ENCODE measurements at regions not wholly inside any gene's neighbourhood (a gene's known extent, or its start where the extent isn't known, plus 50 kb on each side); places are given as distances from the start of the nearest gene placed in this dataset.

DNA sequence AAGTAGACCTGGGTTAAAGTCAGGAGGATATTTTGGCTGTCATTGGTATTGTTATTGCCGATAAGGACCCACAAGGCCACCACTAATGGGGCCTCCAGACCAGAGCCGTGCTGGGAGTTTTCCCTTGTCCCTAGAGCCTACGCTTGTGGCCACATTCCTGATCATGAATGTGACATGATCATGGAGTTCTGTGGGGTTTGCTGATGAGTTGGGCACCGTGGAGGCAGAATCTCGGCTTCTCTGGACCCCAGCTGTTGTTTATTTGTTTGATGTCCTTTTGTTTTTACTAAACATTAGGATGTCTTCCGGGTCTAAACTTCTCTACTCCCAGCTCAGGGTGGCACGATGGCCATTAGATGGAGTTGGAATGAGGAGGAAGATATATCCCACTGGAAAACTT lies 74.9 kb upstream of the TMPRSS2 start:
- no peak for DNase-seq (ENCODE audit: extremely low read depth, insufficient read length)
- TF ChIP-seq, protein P1, sequence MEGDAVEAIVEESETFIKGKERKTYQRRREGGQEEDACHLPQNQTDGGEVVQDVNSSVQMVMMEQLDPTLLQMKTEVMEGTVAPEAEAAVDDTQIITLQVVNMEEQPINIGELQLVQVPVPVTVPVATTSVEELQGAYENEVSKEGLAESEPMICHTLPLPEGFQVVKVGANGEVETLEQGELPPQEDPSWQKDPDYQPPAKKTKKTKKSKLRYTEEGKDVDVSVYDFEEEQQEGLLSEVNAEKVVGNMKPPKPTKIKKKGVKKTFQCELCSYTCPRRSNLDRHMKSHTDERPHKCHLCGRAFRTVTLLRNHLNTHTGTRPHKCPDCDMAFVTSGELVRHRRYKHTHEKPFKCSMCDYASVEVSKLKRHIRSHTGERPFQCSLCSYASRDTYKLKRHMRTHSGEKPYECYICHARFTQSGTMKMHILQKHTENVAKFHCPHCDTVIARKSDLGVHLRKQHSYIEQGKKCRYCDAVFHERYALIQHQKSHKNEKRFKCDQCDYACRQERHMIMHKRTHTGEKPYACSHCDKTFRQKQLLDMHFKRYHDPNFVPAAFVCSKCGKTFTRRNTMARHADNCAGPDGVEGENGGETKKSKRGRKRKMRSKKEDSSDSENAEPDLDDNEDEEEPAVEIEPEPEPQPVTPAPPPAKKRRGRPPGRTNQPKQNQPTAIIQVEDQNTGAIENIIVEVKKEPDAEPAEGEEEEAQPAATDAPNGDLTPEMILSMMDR (IDR thresholded peaks at IDR 0.05; ENCODE audit: insufficient read depth, low read length, poor library complexity, severe bottlenecking) = no peak

DNA sequence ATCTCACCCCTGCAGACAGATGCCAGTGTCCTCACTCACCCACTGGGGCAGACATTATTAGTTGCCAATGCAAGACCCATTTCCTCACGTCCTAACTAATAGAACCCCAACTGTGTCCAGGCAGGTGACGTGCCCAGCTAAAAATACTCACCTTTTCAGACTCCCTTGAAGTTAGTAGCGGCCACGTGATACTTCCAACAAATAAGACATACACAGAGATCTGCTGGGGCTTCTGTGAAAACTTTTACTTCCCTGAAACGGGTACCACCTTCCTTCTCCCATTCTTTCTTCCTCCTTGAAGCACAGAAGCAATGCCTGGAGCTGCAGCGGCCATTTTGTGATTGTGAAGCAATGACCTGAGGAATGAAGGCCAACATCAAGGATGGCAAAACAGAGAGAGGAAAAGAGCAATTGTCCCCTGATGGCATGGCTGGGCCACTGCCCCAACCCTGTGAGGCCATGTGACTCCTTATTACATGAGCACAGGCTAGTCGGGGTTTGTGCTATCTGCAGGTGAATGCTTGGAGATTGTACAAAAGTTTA lies 74.4 kb upstream of the TMPRSS2 start:
- Histone ChIP-seq H3K4me3 (replicated peaks; ENCODE audit: low read depth, low read length) (no peak overlapping the region), H3K27me3 (replicated peaks; ENCODE audit: control insufficient read depth, insufficient read depth, low read length) (no peaks in the 10 kb centered on the region), H3K36me3 (ENCODE audit: control insufficient read depth, insufficient read depth, low read length) (no peaks in the 10 kb centered on the region)
- DNase-seq (ENCODE audit: extremely low read depth, insufficient read length) = no peak
- TF ChIP-seq, protein P1 (IDR thresholded peaks at IDR 0.05; ENCODE audit: insufficient read depth, low read length, poor library complexity, severe bottlenecking) = no peak

More for the DNA sequence above, 74.9 kb upstream of the TMPRSS2 start:
- Histone ChIP-seq H3K36me3 (ENCODE audit: control insufficient read depth, insufficient read depth, low read length) (no peaks in the 10 kb centered on the region), H3K4me3 (replicated peaks; ENCODE audit: low read depth, low read length) (no peak overlapping the region), H3K27me3 (replicated peaks; ENCODE audit: control insufficient read depth, insufficient read depth, low read length) (no peaks in the 10 kb centered on the region)

DNA sequence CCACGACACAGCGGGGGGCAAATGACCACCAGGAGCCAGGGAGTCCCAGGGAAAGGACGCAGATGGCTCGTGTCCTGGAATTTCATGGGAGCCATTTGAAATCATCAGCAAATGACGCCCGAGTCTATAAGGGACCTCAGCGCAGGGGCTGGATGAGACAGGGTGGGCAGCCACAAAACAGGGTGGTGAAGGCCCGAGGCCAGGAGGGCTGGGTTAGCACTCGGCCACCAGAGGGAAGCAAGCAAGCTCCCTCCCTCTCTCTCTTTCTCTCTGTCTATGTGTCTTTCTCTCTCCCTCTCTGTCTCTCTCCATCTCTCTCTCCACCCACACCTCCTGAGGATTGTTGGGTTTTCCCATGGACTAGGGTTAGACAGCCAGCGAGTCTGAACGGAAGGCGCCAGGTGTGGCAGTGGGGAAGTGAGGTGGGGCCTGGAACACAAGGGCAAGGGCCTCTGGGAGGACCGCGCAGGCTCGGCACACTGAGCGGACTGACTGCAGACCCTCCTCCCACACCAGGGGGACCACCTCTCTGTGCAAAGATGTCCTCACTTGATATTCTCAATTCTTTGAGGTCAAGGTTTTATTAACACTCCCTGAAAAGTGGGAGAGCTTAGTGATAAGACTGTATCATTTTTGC lies 73.8 kb upstream of the TMPRSS2 start:
- TF ChIP-seq, protein P1 (IDR thresholded peaks at IDR 0.05; ENCODE audit: insufficient read depth, low read length, poor library complexity, severe bottlenecking) = no peak
- no peak for DNase-seq (ENCODE audit: extremely low read depth, insufficient read length)
- Histone ChIP-seq H3K27me3 (replicated peaks; ENCODE audit: control insufficient read depth, insufficient read depth, low read length) (no peaks in the 10 kb centered on the region), H3K4me3 (replicated peaks; ENCODE audit: low read depth, low read length) (no peak overlapping the region), H3K36me3 (ENCODE audit: control insufficient read depth, insufficient read depth, low read length) (no peaks in the 10 kb centered on the region)

DNA sequence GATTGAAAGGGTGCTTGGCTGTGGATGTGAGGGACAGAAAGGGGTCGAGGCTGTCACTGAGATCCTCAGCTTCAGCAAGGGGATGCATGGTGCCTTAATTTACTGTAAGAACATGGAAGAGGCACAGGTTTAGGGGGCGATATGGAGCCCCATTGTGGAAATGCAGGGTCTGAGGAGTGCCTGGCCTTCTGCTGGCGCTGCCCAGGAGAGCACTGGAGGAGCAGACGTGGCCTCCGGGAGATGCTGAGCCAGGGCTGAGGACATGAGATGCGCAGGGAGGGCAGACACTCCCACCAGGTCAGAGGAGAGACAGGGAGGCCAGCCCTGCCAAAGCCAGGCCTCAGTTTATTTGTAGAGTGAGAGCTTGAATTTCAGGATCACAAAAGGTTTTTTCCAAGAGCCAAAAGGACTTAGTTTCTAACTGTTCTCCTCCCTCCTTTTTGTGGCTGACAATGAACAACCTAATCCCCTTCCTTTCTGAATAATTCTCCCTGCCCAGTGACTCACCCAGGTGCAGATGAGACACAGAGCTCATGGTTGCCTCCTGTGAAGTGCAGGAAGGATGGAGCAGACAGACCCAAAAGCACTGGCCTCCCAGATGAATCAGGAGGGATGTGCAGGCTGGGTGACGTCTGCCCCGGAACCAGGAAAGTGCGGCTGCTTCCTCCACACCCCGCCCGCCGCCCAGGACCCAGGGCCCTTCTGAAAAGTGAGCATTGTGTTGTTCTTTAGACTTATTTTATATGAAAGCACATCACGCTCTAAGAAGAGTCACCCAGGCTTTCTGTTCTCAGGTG lies 73.0 kb upstream of the TMPRSS2 start:
- DNase-seq (ENCODE audit: extremely low read depth, insufficient read length) = no peak
- H3K4me3 ChIP-seq (replicated peaks; ENCODE audit: low read depth, low read length) = no peak overlapping the region
- TF ChIP-seq, protein P1 (IDR thresholded peaks at IDR 0.05; ENCODE audit: insufficient read depth, low read length, poor library complexity, severe bottlenecking) = no peak
- no peaks in the 10 kb centered on the region for H3K36me3 ChIP-seq (ENCODE audit: control insufficient read depth, insufficient read depth, low read length)
- H3K27me3 ChIP-seq (replicated peaks; ENCODE audit: control insufficient read depth, insufficient read depth, low read length) = no peaks in the 10 kb centered on the region

DNA sequence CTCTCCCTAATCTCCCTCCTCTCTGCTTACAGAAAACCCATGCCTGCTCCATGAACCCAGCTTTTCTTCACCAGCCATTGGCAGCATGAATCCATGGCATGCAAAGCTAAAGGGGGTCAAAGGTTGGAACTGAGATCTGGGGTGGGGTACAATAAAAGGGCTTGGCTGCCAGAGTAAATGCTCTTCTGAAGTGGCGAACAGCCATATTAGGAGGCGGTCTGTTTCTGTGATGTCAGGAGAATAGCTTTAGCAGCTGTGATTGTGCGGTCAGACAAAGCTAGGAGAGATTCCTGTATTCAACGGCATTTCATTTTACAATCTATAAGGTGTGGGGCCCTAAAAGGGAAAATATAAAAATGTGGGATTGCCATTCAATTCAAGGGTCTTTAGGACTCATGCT lies 71.7 kb upstream of the TMPRSS2 start:
- TF ChIP-seq, protein P1 (IDR thresholded peaks at IDR 0.05; ENCODE audit: insufficient read depth, low read length, poor library complexity, severe bottlenecking) = no peak
- no peaks in the 10 kb centered on the region for H3K27me3 ChIP-seq (replicated peaks; ENCODE audit: control insufficient read depth, insufficient read depth, low read length)
- no peak for DNase-seq (ENCODE audit: extremely low read depth, insufficient read length)
- H3K36me3 ChIP-seq (ENCODE audit: control insufficient read depth, insufficient read depth, low read length) = no peaks in the 10 kb centered on the region
- no peak overlapping the region for H3K4me3 ChIP-seq (replicated peaks; ENCODE audit: low read depth, low read length)
